ENCODE measurements at regions not wholly inside any gene's neighbourhood (a gene's known extent, or its start where the extent isn't known, plus 50 kb on each side); places are given as distances from the start of the nearest gene placed in this dataset.

DNA sequence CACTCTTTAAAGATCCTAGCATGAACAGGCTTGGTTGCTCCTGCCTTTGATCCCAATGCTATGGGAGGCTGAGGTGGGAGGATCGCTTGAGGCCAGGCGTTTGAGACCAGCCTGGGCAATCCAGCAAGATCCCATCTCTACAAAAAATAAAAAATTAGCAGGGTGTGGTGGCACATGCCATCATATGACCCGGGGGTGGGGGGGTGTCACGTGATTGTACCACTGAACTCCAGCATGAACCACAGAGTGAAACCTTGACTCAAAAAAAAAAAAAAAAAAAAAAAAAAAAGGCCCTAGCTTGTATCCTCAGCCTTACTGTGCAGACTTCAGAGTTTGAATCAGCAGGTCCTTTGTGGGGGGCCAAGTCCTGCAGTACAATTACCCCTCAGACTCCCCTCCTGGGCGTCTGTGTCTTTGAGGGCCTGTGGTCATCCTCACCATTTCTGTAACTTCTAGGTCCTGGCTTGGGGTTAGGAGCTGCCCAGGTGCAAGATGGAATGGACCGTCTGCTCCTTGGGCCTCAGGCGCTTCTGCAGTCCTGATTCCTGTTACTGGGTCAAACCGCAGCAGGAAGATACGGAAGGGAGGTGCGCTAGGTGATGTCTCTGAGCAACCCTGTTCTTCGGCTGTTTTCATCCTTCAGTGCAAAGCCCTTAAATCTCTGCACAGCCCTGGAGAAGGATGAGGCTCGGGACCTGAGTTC is 208.1 kb downstream of the CTTN start:
- no peak overlapping the region for H3K4me3 Mint-ChIP-seq
- no peak for ATAC-seq (ENCODE audit: low read depth)
- no peaks in the 10 kb centered on the region for H3K9me3 Mint-ChIP-seq
- intact Hi-C loops (cut with micrococcal nuclease), result no loop called here
- POLR2A ChIA-PET, result no interaction called here
- H3K36me3 Mint-ChIP-seq (ENCODE audit: low read depth), result no peaks in the 10 kb centered on the region
- no peak for TF ChIP-seq CTCF (IDR thresholded peaks at IDR 0.05)
- H3K27me3 Mint-ChIP-seq, result peaks cover 5% of the 10 kb centered on the region
- H3K27ac Mint-ChIP-seq, result no peak overlapping the region
- DNase-seq, result no peak
- no peaks in the 10 kb centered on the region for H3K4me1 Mint-ChIP-seq
- CTCF ChIA-PET, result no interaction called here

- intact Hi-C loops (cut with micrococcal nuclease), result no loop called here
- no peaks in the 10 kb centered on the region for H3K36me3 Mint-ChIP-seq (ENCODE audit: low read depth)
- H3K27me3 Mint-ChIP-seq, result peaks cover 5% of the 10 kb centered on the region
- ATAC-seq (ENCODE audit: low read depth) (no peak), DNase-seq (no peak)
- no peaks in the 10 kb centered on the region for H3K4me1 Mint-ChIP-seq
- H3K9me3 Mint-ChIP-seq, result no peaks in the 10 kb centered on the region
- no peak overlapping the region for H3K27ac Mint-ChIP-seq
- no peak for TF ChIP-seq CTCF (IDR thresholded peaks at IDR 0.05)
- ChIA-PET CTCF (no interaction called here), POLR2A (no interaction called here)
- H3K4me3 Mint-ChIP-seq, result no peak overlapping the region
Observed at GRCh38 chr11:70606951-70607330, 208.6 kb downstream of the CTTN start.

- DNase-seq (no peak), ATAC-seq (ENCODE audit: low read depth) (no peak)
- Mint-ChIP-seq H3K9me3 (no peaks in the 10 kb centered on the region), H3K4me3 (no peak overlapping the region), H3K36me3 (ENCODE audit: low read depth) (no peaks in the 10 kb centered on the region), H3K27me3 (peaks cover 5% of the 10 kb centered on the region), H3K4me1 (no peaks in the 10 kb centered on the region), H3K27ac (no peak overlapping the region)
- CTCF ChIA-PET, result no interaction called here
- intact Hi-C loops (cut with micrococcal nuclease), result no loop called here
- POLR2A ChIA-PET, result no interaction called here
- TF ChIP-seq CTCF (IDR thresholded peaks at IDR 0.05), result no peak
Observed at GRCh38 chr11:70607561-70607960, 209.2 kb downstream of the CTTN start.

DNA sequence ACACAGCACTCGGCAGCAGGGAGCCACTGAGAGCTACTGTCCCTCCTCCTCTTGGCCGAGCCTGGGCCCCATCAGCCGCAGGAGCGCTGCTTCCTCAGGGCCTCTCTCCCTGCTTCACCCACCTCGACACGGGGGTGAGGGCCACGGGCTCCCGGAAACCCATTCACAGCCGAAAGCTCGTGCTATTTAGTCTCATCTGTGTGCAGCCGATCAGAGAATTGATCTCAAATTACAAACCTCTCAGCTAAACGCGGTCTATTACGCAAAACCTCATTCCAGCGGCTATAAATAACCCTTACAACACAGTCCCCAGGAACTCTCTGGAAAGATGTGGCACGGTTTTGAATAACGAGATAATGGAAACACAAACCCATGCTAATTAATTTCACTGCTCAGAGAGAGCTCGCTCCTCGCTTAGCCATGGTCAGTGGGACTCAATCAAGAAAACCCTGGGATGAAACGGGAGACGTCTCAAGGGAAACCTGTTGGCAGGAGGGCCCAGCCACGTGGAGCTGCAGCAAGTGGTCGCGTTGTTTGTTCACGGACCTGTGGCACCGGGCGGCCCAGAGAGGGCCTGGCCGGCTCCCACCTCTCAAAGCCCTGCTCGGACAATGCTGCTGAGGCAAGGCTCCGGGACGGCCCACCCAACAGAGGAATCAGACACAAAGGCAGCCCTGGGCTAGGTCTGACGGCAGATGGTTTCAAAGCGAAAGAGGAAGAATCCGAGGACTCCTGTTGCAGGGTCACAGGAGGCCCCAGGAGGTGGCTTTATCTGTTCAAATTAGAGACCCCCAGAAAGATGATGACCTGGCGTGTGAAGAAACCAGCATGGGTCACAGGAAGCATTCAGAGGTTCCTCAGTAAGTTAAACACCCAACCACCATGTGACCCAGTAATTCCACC is 210.5 kb downstream of the CTTN start:
- peaks cover 5% of the 10 kb centered on the region for H3K27me3 Mint-ChIP-seq

More for the DNA sequence above, 210.5 kb downstream of the CTTN start:
- ChIA-PET POLR2A (no interaction called here), CTCF (no interaction called here)
- Mint-ChIP-seq H3K4me1 (no peaks in the 10 kb centered on the region), H3K9me3 (no peaks in the 10 kb centered on the region), H3K4me3 (no peak overlapping the region), H3K36me3 (ENCODE audit: low read depth) (no peaks in the 10 kb centered on the region), H3K27ac (no peak overlapping the region)
- ATAC-seq (ENCODE audit: low read depth) (no peak), DNase-seq (no peak)
- TF ChIP-seq CTCF (IDR thresholded peaks at IDR 0.05), result no peak
- intact Hi-C loops (cut with micrococcal nuclease), result no loop called here
